ENCODE measurements at regions not wholly inside any gene's neighbourhood (a gene's known extent, or its start where the extent isn't known, plus 50 kb on each side); places are given as distances from the start of the nearest gene placed in this dataset.

GRCh38 chr4:33437406-33437805 lies 2717.2 kb downstream of the PCDH7 start:
- no peaks in the 10 kb centered on the region for H3K9me3 ChIP-seq (ENCODE audit: low read depth, low read length, poor library complexity, severe bottlenecking)
- BruUV-seq (replicated peaks), result no TSS peak
- intact Hi-C loops (cut with micrococcal nuclease; ENCODE audit: unreplicated experiment), result no loop called here
- CTCF ChIA-PET, result no interaction called here
- TF ChIP-seq EZH2 (IDR thresholded peaks at IDR 0.05; ENCODE audit: borderline replicate concordance, low read depth, low read length, poor library complexity, severe bottlenecking) (no peak), CTCF (conservative IDR thresholded peaks at IDR 0.05; ENCODE audit: low read depth, low read length) (no peak)
- no peaks in the 10 kb centered on the region for H3K4me1 ChIP-seq (ENCODE audit: insufficient read depth, low read length, poor library complexity, severe bottlenecking)
- POLR2A ChIA-PET (ENCODE audit: low non-redundant PET), result no interaction called here
- no peak for DNase-seq (ENCODE audit: low spot score)
- H3K27ac ChIP-seq (ENCODE audit: low read depth, low read length, poor library complexity, severe bottlenecking), result no peak overlapping the region
- H3K36me3 ChIP-seq (ENCODE audit: insufficient read depth, low read length, poor library complexity, severe bottlenecking), result no peaks in the 10 kb centered on the region
- H3K27me3 ChIP-seq (replicated peaks; ENCODE audit: insufficient read depth, low read depth, low read length, poor library complexity), result no peaks in the 10 kb centered on the region
- no peak overlapping the region for H3K4me3 ChIP-seq (ENCODE audit: low read depth, low read length, poor library complexity, severe bottlenecking)

- no peaks in the 10 kb centered on the region for H3K36me3 ChIP-seq (ENCODE audit: insufficient read depth, low read length, poor library complexity, severe bottlenecking)
- TF ChIP-seq EZH2 (IDR thresholded peaks at IDR 0.05; ENCODE audit: borderline replicate concordance, low read depth, low read length, poor library complexity, severe bottlenecking), result no peak
- TF ChIP-seq CTCF (conservative IDR thresholded peaks at IDR 0.05; ENCODE audit: low read depth, low read length), result no peak
- H3K4me3 ChIP-seq (ENCODE audit: low read depth, low read length, poor library complexity, severe bottlenecking), result no peak overlapping the region
- no peak overlapping the region for H3K27ac ChIP-seq (ENCODE audit: low read depth, low read length, poor library complexity, severe bottlenecking)
- intact Hi-C loops (cut with micrococcal nuclease; ENCODE audit: unreplicated experiment), result no loop called here
- no peaks in the 10 kb centered on the region for H3K4me1 ChIP-seq (ENCODE audit: insufficient read depth, low read length, poor library complexity, severe bottlenecking)
- peaks cover 4% of the 10 kb centered on the region for H3K9me3 ChIP-seq (ENCODE audit: low read depth, low read length, poor library complexity, severe bottlenecking)
- POLR2A ChIA-PET (ENCODE audit: low non-redundant PET), result no interaction called here
- CTCF ChIA-PET, result no interaction called here
- DNase-seq (ENCODE audit: low spot score), result no peak
- BruUV-seq (replicated peaks), result no TSS peak
- no peaks in the 10 kb centered on the region for H3K27me3 ChIP-seq (replicated peaks; ENCODE audit: insufficient read depth, low read depth, low read length, poor library complexity)
Measured at GRCh38 chr4:33446953-33447352, 2726.8 kb downstream of the PCDH7 start.

- Histone ChIP-seq H3K4me3 (ENCODE audit: low read depth, low read length, poor library complexity, severe bottlenecking) (no peak overlapping the region), H3K27me3 (replicated peaks; ENCODE audit: insufficient read depth, low read depth, low read length, poor library complexity) (no peaks in the 10 kb centered on the region), H3K4me1 (ENCODE audit: insufficient read depth, low read length, poor library complexity, severe bottlenecking) (no peaks in the 10 kb centered on the region), H3K27ac (ENCODE audit: low read depth, low read length, poor library complexity, severe bottlenecking) (no peak overlapping the region), H3K9me3 (ENCODE audit: low read depth, low read length, poor library complexity, severe bottlenecking) (peaks cover 4% of the 10 kb centered on the region), H3K36me3 (ENCODE audit: insufficient read depth, low read length, poor library complexity, severe bottlenecking) (no peaks in the 10 kb centered on the region)
- BruUV-seq (replicated peaks), result no TSS peak
- no peak for DNase-seq (ENCODE audit: low spot score)
- ChIA-PET POLR2A (ENCODE audit: low non-redundant PET) (no interaction called here), CTCF (no interaction called here)
- intact Hi-C loops (cut with micrococcal nuclease; ENCODE audit: unreplicated experiment), result no loop called here
- TF ChIP-seq EZH2 (IDR thresholded peaks at IDR 0.05; ENCODE audit: borderline replicate concordance, low read depth, low read length, poor library complexity, severe bottlenecking), result no peak
Measured at GRCh38 chr4:33448948-33449347, 2728.8 kb downstream of the PCDH7 start.

GRCh38 chr4:33453436-33453835 lies 2733.3 kb downstream of the PCDH7 start:
- Histone ChIP-seq H3K9me3 (ENCODE audit: low read depth, low read length, poor library complexity, severe bottlenecking) (no peaks in the 10 kb centered on the region), H3K4me1 (ENCODE audit: insufficient read depth, low read length, poor library complexity, severe bottlenecking) (no peaks in the 10 kb centered on the region), H3K4me3 (ENCODE audit: low read depth, low read length, poor library complexity, severe bottlenecking) (no peak overlapping the region), H3K27ac (ENCODE audit: low read depth, low read length, poor library complexity, severe bottlenecking) (no peak overlapping the region), H3K36me3 (ENCODE audit: insufficient read depth, low read length, poor library complexity, severe bottlenecking) (no peaks in the 10 kb centered on the region), H3K27me3 (replicated peaks; ENCODE audit: insufficient read depth, low read depth, low read length, poor library complexity) (no peaks in the 10 kb centered on the region)
- no TSS peak for BruUV-seq (replicated peaks)
- no peak for DNase-seq (ENCODE audit: low spot score)
- ChIA-PET POLR2A (ENCODE audit: low non-redundant PET) (no interaction called here), CTCF (no interaction called here)
- TF ChIP-seq CTCF (conservative IDR thresholded peaks at IDR 0.05; ENCODE audit: low read depth, low read length) (no peak), EZH2 (IDR thresholded peaks at IDR 0.05; ENCODE audit: borderline replicate concordance, low read depth, low read length, poor library complexity, severe bottlenecking) (no peak)
- intact Hi-C loops (cut with micrococcal nuclease; ENCODE audit: unreplicated experiment), result no loop called here
